Astrocyte of the spinal cord (primary cell): ENCODE measurements at regions not wholly inside any gene's neighbourhood (a gene's known extent, or its start where the extent isn't known, plus 50 kb on each side); places are given as distances from the start of the nearest gene placed in this dataset.

Experiments used
- DNase-seq: peaks from one replicate; pipeline ENCODE4 v3.0.0; 2011; ENCODE audit warnings: low read depth, low spot score
- H3K4me3 ChIP-seq: 2 replicates; pipeline ENCODE4 v1.5.1; 2011; ENCODE audit warnings: low read depth, mild to moderate bottlenecking, low read length, moderate library complexity
- in situ Hi-C: cut with HindIII; loops from 2 replicates; pipeline ENCODE4 v1.10.0; 2017; ENCODE audit warnings: low sequenced_read_pairs
- TF ChIP-seq, protein P1 (sequence below): IDR thresholded peaks from 2 replicates; pipeline ENCODE4 v1.5.1; 2012; ENCODE audit warnings: low read depth, mild to moderate bottlenecking, low read length, inconsistent platforms

DNA sequence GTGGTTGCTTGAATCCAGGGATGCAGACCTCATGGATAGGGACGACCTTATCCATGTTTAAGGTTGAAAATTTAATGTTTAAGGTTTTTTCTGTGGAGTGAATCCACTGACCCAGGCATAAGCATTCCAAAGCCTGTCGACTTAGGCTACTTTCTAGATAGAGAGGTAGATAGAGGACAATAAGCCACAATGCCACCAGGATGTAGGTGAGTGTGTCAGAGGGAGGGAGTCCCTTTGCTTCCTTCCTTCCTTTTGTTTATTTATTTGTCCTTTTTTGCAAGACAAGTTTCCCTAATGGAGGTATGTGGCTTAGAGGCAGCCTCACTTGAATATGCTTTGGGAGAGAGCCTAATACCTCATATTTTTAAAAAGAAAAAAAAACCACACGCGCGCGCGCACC, 834.2 kb upstream of the SOX9 start:
- H3K4me3 ChIP-seq, result no peak overlapping the region
- TF ChIP-seq, protein P1, sequence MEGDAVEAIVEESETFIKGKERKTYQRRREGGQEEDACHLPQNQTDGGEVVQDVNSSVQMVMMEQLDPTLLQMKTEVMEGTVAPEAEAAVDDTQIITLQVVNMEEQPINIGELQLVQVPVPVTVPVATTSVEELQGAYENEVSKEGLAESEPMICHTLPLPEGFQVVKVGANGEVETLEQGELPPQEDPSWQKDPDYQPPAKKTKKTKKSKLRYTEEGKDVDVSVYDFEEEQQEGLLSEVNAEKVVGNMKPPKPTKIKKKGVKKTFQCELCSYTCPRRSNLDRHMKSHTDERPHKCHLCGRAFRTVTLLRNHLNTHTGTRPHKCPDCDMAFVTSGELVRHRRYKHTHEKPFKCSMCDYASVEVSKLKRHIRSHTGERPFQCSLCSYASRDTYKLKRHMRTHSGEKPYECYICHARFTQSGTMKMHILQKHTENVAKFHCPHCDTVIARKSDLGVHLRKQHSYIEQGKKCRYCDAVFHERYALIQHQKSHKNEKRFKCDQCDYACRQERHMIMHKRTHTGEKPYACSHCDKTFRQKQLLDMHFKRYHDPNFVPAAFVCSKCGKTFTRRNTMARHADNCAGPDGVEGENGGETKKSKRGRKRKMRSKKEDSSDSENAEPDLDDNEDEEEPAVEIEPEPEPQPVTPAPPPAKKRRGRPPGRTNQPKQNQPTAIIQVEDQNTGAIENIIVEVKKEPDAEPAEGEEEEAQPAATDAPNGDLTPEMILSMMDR, result no peak
- no peak for DNase-seq
- in situ Hi-C loops, result no loop called here

DNA sequence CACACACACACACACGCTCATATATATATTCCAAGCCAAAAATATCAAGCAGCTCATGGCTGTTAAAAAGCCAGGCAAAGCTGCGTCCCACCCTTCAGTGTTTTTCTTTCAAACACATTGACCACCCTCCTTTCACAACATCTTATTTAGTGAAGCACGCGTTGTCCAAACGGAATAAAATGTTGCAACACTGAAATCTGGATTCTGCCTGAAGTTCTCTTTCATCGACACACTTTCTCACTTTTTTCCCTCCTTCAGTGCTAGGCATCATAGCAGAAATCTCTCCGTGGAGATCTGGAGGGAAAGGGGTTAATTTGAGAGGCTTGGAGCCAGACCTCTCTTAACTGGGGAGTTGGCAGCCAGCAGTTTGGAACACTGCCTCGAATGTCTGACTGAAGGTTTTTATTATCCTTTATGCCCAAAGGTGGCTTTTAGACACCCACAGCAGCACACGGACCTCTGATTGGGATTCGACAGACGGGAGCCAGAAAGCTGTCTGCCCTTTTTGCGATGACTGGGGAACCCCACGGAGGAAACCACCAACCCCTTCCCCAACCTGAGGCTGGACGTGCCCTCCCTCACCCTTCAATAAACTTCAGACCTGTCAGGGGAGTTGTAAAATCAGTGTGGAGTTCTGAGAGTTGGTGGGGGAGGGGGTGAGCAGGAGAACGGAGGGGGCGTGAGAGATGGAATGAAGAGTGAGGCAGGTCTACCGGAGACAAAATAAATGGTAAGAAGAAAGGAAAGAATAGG, 833.6 kb upstream of the SOX9 start:
- peak overlapping the region; percentile 5 for H3K4me3 ChIP-seq
- TF ChIP-seq, protein P1, result no peak
- peak; percentile 14 for DNase-seq
- in situ Hi-C loops, result no loop called here

DNA sequence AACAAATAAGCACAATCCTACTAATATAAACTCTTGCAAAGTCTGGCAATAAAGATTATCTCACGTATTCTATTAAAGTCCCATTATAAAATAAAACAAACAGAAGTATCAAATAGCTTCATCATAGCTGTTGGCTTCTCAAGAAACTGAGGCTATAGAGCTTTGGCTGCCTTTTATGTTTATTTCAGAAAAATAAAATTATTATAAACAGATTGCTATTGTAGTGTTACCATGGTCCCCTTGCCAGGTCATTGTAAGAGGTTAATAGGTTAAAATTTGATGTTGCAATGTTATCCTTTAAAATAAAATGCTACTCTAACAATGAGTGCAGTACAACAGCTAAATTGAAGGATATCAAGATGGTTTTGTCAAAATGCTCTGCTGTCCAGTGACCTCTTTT, 828.8 kb upstream of the SOX9 start:
- no peak for DNase-seq
- TF ChIP-seq, protein P1, result no peak
- in situ Hi-C loops, result no loop called here
- H3K4me3 ChIP-seq, result no peak overlapping the region

DNA sequence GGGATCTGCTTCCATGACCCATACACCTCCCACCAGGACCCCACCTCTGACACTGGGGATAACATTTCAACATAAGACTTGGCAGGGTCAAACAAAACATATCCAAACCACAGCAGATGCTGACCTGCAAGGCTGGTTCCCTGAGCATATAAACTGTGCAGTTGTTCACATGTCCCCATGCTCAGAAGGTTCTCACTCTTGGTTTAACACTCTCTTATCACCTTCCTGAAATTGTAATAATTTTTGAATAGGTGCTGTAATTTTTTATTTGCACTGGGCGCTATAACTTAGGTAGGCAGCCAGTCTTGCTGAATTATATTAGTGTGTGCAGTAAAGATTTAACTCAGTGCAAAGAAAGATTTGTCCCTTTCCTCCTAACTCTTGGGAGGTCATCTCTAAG, 824.8 kb upstream of the SOX9 start:
- H3K4me3 ChIP-seq, result no peak overlapping the region
- TF ChIP-seq, protein P1, result no peak
- in situ Hi-C loops, result no loop called here
- no peak for DNase-seq

DNA sequence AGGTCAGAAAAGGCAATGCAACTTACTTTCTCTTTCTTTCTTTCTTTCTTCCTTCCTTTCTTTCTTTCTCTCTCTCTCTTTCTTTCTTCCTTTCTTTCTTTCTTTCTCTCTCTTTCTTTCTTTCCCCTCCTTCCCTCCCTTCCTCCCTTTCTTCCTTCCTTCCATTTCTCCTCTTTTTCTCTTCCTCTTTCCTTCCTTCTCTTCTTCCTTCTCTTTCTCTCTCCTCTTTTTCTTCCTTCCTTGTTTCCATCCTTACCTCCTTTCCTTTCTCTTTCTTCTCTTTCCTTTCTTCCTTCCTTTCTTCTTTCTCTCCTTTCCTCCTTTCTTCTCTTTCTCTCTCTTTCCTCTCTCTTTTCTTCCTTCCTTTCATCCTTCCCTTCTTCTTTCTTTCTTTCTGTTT, 819.8 kb upstream of the SOX9 start:
- H3K4me3 ChIP-seq, result no peak overlapping the region
- TF ChIP-seq, protein P1, result no peak
- no peak for DNase-seq
- in situ Hi-C loops, result no loop called here

DNA sequence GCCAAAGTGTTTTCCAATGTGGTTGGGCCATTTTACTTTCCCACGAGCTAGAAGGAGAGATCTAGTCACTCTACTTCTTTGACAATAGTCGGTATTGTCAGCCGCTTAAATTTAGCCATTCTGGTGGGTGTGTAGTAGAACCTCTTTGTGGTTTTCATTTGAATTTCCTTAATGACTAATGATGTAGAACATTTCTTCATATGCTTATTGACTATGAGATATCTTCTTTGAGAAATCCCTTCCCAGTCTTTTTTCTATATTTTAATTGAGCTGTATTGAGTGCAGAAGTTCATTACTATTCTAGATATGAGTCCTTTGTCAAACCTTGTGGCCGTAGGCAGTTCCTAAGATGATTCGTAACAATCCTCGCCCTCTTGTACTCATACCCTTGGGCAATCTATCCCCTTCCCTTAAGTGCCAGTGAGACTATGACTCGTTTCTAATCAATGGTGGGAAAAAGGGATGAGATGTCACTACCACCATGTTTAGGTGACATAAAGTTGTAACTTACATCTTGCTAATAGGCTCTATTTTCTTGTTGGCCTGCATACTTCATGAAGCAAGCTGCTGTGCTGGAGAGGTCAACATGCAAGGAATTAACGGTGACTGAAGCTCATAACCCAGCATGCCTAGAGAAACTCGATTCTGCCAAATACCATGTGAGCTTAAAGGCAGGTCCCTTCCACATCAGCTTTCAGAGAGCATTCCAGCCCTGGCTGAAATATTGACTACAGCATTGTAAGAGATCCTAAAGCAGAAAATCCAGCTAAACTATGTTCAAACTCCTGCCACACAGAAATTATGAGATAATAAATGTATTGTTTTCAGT, 817.9 kb upstream of the SOX9 start:
- DNase-seq, result no peak

More for the DNA sequence above, 817.9 kb upstream of the SOX9 start:
- TF ChIP-seq, protein P1, result no peak
- H3K4me3 ChIP-seq, result no peak overlapping the region
- in situ Hi-C loops, result no loop called here
